GM19351 (cell line): ENCODE measurements at regions not wholly inside any gene's neighbourhood (a gene's known extent, or its start where the extent isn't known, plus 50 kb on each side); places are given as distances from the start of the nearest gene placed in this dataset.
"Not testable (repeated sequence)": the region's sequence is repeated elsewhere in the genome, so short reads cannot be mapped to it uniquely, and the experiment has no call there.

Experiments
- ATAC-seq: cut with Tn5 transposase; IDR thresholded peaks from one replicate; pipeline ENCODE4 v1.9.1; 2021; ENCODE audit warnings: mild to moderate bottlenecking, moderate library complexity; ENCODE audit not compliant: unreplicated experiment

DNA sequence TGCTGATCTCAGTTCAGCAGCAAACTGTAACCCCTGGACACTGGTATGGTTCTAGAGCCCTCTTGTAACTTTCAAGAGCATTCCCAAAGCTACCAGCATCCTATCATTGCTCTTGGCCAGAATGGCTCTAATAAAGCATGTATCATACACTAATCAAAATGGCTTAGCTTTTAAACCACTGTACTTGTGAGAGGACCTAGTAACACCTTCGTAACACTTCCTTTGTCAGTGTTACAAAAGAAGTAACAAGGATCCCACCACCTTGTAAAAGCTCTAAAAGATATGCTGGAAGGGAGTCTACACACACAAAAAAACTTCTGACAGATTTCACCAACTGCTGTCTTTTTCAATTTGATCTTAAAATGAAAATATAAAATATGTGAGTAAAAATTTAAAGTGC lies 144.7 kb downstream of the ALOX5 start:
- no peak for ATAC-seq

DNA sequence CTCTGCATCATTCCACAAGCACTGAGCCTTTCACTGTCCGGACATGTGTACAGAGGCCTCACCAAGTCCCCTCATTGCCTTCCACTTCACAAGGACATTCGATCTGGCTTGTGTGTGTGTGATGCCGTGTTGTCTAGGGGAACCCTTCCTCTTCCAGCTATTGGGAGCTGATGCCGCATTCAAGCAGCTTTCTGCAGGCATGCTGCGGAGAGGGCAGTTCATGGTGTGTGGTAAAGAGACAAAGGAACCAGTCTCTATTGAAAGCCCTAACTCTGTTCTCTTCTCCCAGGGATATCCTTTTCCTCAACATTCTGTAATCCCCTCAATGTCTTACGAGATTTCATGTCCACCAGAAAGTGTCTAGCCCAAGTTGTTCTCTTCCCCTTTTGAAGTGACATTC lies 141.6 kb downstream of the ALOX5 start:
- no peak for ATAC-seq

DNA sequence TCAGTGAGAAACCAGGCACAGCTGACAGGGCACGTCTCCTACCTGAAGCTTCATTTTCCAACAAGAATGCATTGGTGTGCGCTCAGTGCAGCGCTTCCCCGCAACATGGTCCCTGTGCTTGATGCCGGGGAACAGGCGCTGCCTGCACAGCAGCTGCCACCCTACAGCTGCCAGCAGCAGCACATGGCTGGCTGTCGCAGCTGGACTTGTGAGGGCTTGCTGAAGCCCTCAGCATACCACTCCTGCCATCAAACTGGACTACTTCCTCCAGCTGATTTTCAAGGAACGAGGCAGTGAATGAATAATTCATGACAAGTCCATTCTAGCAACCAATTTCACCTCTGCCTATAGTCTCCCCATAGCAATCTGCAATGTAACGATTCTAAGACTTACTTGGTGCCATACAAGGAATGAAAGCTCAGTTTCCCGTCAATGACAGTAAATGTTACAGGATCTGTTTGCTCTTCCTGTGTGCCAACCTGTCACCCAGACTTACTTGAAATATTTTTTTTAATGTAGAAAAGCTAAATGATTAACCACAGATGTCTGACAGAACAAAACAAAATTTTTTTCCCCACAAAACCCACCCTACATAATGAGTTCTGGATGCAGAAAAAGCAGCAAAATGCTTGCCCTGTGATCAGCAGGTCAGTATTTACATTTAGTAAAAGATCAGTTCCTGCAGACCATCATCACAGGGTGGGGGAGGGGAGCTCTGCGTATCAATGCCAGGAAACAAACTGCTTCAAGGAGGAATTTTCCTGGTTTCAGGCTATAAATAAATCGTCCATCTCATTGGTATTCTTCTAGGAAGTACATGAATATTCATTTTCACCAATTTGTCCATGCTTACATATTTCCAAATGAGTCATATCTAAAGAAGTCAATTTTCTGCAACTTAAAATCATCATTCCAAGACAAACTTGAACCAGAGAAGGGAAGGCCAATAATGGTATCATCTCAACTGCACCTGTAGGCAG lies 140.6 kb downstream of the ALOX5 start:
- ATAC-seq = no peak

DNA sequence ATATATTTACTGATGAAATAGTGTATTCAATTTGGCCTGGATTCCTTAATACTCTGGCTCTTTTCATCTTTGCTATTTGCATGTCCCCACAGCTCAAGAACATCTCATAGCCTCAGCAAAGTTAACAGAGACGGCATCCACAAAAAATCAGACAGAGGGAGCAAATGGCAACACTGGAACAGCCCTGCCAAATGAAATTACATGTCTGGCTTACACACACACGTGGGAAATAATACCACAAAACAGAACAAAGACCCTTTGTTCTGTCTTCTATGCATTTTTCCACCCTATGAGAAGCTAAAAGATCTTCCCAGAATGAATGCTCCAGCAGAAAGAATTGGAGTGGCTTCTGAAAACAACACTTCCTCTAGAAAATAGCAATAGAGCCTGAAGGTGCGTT lies 139.5 kb downstream of the ALOX5 start:
- no peak for ATAC-seq

DNA sequence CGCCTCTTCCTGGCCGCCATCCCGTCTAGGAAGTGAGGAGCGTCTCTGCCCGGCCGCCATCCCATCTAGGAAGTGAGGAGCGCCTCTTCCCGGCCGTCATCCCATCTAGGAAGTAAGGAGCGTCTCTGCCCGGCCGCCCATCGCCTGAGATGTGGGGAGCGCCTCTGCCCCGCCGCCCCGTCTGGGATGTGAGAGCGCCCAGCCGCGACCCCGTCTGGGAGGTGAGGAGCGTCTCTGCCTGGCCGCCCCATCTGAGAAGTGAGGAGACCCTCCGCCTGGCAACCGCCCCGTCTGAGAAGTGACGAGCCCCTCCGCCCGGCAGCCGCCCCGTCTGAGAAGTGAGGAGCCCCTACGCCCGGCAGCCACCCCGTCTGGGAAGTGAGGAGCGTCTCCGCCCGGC lies 137.9 kb downstream of the ALOX5 start:
- not testable (repeated sequence) for ATAC-seq

DNA sequence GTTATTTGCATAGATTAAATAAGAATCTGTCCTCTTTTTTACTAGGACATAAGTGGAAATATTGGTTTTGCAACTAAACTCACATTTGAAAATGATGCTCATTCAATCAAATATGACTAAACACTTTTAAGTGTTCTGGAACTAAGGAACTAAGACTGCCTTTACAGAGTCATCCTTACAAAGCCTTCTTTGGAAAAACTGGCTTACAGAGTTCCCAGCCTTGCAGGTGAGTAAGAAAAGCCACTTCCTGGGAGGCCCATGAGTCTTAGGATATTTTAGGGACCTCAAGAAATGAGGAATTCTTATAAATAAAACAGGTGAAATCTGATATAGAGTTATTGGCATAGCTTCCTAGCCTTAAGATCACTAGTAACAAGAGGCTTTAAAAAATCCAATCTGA lies 135.5 kb downstream of the ALOX5 start:
- ATAC-seq = no peak

DNA sequence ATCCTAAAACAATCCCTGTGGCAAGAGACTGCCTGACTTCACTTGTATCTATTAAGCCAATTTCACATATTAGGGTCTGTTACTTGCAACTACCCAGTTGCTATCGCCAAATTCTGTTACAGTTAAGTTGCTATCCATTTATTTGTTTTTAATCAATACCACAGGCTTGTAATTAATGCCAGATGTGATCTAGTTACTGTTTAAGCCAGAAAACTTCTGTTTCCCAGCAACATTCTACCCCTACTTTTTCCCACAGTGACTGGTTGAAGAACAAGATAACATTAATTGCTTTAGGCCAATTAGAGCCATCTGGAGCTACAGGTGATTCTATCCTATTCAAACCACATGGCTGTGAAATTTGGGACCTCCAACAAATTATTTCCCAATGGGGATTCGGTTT lies 131.3 kb downstream of the ALOX5 start:
- no peak for ATAC-seq

DNA sequence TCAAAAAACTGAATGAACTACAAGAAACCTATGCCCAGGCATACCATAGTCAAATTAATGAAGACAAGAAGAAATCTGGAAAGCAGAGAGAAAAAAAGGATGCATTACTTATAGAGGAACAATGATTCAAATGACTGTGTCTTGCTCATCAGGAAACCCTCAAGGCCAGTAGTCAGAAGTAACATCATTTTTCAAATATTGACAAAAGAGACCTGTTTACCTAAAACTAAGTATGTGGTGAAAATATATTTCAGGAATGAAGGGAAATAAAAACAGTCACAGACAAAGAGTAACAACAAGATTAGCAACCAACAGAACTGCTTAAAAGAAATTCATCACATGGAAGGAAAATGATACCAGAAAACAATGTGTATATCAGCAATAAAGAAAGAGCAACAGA lies 128.4 kb downstream of the ALOX5 start:
- no peak for ATAC-seq

DNA sequence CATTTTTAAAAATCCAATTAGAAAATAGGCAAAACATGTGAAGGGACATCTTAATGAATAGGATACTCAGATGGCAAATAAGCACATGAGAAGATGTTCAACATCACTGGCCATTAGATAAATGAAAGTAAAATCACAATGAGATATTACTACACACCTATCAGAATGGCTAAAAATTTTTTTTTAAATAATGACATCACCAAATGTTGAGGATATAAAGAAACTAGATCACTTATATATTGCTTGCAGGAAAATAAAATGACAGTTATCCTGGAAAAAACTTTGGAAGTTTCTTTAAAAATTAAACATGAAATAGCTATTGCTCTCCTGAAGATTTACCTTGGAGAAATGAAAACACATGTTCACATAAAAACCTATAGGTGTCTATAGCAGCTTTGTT lies 127.8 kb downstream of the ALOX5 start:
- ATAC-seq = no peak

DNA sequence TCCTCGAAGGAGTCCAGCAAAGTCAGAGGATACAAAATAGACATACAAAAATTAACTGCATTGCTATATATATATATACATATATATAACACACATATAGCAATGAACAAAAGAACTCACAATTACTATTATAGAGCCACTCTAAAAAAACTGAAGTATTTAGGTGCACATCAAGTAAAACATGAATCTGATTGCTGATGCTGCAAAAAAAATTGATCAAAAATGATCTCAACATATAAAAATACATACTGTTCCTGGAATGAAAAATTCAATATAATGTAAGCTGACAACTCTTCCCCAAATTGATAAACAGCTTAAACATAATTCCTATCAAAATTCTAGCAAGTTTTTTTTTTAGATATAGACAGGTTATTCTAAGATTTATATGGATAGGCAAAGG lies 126.8 kb downstream of the ALOX5 start:
- ATAC-seq = no peak

DNA sequence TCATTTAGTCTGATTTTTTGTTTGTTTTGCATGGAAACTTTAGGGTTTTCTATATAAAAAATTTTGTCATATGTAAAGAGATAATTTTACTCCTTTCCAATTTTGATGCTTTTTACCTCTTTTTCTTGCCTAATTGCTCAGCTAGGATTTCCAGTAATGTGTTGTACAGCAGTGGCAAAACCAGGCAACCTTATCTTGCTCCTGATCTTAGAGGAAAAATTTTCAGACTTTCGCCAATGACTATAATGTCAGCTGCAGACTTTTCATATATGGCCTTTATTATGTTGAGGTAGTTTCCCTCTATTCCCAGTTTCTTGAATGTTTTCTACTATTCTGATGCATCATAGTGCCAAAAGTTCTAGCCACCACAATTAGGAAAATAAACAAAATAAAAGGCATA lies 126.3 kb downstream of the ALOX5 start:
- no peak for ATAC-seq

DNA sequence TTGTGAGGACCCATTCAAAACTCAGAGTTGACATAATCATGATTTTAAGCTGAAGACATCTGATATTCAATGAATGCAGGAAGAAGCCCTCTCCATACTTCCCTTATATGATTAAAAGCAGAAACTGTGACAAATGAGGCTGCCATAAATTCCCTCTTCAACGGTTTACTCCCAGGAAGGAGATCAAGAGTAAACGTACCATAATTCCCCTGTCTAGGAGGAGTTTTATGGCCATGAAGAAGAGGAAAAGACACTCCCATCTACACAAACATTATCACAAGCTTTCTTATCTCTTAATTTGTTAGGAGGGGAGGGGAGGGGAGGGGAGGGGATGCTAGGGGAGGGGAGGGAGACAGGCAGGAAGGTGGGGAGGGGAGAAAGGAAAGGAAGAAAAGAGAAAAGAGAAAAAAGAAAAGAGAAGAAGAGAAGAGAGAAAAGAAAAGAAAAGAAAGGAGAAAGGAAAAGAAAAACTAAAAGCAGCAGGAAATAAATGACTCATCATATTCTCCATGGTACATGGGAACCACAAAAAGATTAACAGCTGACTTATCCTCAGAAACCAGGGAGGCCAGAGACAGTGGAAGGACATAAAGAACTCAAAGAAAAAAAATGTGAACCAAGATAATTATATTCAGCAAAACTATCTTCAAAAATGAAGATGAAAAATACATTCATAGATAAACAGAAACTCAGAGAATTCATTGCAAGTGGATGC lies 121.6 kb downstream of the ALOX5 start:
- ATAC-seq = no peak
